GM11168 (cell line): ENCODE measurements at regions not wholly inside any gene's neighbourhood (a gene's known extent, or its start where the extent isn't known, plus 50 kb on each side); places are given as distances from the start of the nearest gene placed in this dataset.

Experiments
- in situ Hi-C: fragments of 300-500 bp; cut with MboI; formaldehyde crosslinking; loops from one replicate; pipeline ENCODE4 v1.12.0; 2022; ENCODE audit warnings: low sequenced_read_pairs; ENCODE audit not compliant: unreplicated experiment

DNA sequence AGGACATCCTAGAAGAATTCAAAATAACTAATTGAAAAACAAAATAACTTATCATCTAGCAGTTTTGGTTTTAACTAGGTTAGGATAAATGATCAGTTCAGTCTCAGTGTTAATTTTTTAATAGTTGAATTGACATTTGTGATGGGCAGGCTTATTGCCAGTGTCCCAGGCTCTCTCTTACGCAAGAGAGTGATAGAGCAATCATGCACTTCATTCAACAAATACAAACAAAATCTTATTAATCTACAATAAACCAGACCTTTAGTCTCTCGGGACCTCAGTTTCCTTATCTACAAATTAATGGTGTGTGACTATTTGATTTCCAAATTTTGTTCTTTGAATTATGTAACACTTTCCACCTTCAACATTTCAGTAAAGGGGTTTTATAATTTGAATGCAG, 385.9 kb upstream of the JAG1 start:
- in situ Hi-C loops = no loop called here

DNA sequence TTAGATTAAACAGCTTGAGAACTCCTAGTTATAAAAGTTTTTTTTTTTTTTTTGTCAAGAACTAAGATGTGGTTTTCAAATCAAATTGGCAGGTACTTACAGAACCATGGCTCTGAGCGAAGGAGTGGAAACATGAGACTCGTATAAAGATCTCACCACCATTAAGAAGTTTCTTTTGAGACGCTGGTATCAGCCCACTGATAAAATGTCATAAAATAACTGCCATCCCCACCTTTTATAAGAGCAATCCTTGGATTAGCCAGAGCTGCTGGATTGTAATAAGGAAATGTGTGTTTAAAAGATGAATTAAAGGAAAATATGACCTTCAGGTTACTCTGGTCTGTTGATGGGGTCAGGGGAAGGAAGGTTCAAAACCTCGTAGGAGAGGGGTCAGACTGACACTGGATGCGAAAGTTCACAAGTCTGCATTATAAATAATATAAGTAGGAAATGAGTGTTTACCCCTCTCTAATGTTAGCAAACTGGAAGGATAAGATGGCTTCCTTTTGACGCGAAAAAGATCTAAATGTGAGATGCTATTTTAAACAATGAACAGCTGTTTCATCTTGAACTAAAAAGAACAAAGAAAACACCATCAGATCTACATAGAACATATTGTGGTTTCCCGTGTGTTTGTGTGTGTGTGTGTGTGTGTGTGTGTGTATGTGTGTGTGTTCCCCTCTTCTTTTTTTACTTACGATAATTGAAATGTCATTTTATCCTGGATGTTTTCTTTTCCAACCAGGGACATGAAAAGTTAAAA, 386.8 kb upstream of the JAG1 start:
- in situ Hi-C loops = no loop called here

DNA sequence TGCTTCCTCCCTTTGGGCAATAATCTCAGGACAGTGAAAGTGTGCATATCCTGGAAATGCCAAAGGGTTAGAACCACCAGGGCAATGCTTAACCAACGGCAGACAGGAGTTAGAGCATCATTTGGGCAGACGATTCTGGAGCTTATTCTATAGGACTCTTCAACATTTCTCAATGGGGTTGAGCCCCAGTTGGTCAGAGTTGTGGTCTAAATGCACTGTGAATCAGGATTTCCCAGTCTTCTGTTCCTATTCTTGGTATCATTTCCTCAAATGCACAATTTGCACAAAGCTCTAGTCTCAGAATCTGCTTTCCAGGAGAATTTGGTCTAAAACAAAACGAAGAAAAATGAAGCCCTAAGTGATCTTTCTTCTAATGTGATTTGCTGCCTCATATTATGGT, 389.6 kb upstream of the JAG1 start:
- in situ Hi-C loops = no loop called here

DNA sequence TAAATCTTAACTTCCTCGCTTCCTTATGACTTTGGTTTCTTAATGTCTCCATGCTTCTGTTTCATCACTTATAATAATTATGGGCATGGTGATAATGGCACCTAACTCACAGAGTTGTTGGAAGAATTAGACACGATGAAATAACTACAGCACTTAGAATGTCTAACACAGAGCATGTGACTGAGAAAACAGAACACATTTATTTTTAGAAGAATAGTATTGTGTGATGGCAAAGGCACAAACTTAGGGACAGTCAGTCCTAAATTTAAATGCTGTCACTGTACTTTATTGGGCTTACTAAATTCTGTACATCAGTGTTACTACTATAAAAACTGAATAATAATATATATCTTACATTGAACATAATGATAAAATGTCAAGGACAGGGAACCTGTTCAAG, 391.1 kb upstream of the JAG1 start:
- in situ Hi-C loops = no loop called here

DNA sequence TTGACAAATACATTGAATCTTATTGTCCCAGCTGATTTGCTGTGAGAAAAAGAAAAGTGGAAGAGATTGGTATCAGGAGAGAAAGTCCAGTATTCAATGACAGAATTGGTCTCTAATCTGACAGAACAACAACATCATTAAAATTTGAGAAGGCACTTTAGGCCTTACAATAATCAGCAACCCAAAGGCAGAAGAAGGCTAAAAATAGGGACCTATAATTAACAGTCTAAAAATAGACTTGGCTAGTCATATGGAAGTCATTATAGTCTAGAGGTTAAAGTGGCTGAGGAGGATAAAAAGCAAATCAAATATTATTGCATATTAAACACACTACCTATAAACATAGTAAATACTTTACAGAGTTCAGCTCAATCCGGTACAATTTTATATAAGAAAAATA, 393.6 kb upstream of the JAG1 start:
- in situ Hi-C loops = no loop called here

DNA sequence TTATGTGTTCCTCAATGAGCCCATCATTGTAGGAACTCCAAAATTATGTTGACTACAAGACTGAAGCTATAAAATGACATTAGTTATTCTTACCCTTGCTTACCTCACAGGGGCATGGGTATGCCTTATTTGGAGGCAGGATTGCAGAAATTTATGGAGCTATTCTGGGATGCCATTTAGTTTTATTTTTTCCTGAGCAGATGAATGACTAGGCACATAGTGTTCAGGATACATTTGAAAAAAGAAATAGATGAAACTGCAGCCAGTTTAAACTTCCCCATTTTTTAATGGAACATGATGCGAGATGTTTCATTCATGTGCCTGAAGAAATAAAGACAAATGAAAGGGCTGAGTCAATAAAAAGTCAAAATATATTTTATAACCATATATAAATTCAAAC, 399.2 kb upstream of the JAG1 start:
- in situ Hi-C loops = no loop called here

DNA sequence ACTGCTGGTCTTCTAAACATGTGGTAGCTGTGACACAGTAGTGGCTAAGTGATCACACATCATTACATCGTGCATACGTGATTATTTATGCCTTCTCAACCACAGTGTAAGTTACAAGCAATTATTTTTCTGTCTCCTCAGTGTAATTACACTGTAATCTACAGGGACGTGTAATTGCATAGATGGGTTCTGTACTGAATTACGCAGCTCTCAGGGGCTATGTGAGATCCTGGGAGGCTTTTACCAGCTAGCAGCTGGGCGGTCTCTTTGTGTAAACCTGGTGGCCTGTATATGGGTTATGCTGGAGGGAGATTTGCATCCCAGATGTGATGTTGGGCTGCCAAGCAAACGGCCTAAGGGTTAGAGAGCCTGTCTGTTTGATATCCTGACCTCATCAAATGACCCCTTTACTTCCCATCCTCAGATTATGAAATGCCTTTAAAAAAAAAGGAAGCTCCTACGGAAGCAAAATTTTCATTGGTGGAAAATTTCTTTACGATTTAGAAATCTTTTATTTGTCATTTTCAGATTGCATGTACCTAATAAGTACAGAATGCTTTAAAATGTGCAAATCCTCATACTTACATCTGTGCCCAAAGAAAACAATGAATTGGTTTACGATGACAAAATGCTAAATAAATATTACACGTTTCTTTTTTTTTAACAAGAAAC, 402.8 kb upstream of the JAG1 start:
- in situ Hi-C loops = no loop called here

DNA sequence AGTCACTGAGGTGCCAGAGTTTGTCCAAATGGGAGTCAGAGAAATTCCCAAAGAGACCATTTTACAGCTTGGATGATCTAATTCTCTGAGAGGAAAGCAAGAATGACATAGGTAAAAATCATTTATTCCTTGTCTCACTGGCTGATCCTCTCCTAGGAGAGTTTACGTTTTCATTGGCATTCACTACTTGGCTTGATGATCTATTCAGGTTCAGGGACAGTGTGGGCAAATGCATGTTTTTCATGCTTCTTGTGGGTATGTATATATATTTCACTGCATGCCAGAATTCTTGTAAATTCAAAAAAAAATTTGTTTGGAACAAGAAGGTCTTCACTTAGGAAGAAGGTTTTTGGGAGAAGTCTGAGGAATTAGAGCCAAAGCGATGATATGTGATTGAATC, 403.4 kb upstream of the JAG1 start:
- in situ Hi-C loops = no loop called here

DNA sequence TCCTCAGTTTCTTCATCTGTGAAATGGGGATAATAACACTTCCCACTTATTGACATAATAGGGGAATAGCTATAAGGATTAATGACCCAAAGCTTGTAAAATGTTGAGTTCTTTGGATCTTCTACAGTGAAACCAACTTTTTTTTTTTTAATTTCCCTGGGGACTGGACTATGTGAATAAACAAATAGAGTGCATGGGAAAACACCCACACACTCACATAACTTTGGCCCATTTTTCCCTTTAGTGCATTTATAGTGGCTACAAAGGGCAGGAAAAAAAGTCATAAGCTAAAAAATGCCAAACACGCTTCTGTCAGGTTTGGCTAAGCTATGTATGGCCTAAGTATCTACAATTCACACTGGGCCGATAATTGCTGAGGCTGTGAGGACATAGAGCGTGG, 406.2 kb upstream of the JAG1 start:
- in situ Hi-C loops = no loop called here

DNA sequence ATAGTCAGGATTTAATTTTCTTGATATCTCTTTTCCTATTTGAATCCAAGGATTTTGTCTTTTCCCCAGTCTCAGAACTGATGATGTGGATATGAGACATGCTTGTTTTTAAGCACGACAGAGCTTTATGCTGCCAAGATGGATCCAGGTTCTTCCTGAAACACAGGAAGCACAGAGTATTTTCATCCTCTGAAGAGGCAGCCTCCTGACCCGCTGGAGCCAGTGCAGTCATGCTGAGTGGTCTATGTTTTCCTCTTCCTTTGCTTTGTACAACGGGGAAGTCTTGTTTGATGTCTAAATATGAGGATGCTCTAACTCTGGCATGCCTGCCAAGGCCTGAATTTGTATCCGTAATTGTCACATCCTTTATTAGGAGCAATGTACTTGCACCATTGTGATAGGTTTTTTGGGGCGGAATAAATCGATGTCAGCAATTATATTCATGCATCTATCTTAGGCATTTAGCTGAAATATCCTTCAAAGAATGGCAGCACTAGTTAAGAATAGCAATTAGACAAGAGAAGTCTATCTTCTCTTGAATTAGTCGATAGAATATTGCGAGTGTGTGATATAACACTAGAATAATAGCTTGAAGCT, 407.1 kb upstream of the JAG1 start:
- in situ Hi-C loops = no loop called here

DNA sequence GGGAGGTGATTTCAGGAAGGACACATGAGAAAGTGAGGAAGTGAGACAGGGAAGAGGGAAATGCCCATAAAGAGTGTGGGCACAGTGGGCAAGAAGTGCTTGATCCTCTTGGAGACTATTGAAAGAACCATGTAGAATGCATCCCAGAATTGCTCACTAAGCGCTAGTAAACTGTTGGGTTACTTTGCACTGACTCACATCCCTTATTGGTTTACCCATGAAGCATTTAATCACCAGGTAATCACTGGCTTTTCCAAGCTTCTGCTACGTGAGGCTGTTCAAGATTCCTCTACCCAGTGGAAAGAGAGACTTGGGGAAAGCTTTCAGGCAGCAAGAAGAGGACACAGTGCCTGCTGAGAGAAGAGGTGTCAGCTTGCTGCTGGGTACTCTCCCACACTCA, 410.0 kb upstream of the JAG1 start:
- in situ Hi-C loops = no loop called here

DNA sequence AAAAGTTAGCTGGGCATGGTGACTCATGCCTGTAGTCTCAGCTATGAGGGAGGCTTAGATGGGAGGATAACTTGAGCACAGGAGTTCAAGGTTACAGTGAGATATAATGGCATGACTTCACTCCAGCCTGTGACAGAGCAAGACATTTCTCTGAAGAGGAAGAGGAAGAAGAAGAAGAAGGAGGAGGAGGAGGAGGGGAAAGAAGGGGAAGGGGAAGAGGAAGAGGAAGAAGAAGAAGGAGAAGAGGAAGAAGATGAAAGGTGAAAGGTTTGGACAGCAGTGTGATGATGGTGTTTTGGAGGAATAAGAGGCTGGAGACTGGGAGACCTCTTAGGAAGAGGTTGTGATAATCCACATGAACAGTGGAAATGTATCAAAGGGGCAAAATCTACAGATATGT, 410.7 kb upstream of the JAG1 start:
- in situ Hi-C loops = no loop called here

DNA sequence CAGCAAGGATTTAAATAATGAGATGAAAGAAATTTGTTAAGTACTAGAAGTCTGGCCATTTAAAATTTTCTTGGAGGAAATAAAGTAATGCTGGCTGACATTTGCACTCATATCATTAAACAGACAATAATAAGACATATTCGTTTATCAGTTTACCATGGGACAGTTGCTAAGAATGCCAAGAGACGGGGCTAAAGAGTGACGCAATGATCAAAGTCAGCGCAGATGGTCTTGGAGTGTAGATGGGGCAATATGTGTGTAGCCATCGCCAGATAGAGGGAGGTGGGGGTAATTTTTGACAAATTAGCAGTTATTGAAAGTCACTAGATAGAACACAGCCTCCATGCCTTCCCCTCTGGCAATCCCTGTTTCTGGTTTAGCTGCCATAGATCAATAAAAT, 413.2 kb upstream of the JAG1 start:
- in situ Hi-C loops = no loop called here

DNA sequence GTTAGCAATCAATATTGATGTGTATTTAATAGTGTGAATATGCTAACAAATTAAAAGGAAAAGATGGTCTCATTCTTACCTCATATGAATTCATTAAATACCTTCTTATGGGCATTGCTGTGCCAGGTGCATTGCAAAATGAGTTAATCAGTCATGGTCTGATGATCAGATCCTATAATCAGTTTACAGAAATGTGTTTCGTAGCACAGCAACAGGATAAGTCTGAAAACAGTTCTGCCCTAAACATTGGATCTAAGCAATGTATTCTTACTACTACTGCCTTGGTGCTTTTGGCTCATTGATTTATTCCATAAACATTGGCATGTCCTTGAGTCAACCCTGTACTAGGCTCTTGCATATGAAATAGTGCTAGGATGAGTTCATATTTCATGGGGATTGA, 417.0 kb upstream of the JAG1 start:
- in situ Hi-C loops = no loop called here

DNA sequence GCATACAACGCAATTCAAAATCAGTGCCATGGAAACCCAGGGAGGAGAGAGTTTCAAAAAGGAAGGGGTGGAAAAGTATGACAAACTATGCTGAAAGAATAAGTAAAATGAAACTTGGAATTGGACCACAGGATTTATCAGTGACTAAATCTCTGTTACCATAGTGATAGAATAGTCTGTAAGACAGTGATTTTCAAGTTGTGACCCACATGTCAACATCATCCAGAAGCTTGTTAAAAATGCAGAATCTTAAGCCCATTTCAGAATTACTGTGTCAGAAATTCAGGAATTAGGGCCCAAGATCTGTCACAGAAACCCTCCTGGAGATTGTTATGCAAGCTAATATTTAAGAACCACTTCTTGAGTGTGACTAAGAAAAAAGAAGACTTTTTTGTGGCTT, 417.7 kb upstream of the JAG1 start:
- in situ Hi-C loops = no loop called here

DNA sequence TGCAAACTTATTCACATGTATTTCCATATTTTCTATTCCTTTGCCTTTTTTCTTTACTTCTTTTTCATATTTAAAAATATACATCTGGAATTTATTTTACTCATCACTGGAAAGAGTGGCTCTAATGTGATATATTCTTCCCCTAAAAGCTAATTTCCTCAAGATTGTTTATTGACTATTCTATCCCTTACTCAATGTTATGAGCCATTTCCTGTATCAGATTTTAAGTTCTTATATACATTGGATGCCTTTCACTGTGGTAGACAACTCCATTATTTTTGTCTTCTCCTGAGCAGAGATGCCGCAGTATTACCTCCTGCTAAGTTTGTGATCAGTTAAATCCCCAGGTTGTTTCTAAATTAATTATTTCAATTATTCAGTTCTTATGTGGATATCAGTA, 418.4 kb upstream of the JAG1 start:
- in situ Hi-C loops = no loop called here

DNA sequence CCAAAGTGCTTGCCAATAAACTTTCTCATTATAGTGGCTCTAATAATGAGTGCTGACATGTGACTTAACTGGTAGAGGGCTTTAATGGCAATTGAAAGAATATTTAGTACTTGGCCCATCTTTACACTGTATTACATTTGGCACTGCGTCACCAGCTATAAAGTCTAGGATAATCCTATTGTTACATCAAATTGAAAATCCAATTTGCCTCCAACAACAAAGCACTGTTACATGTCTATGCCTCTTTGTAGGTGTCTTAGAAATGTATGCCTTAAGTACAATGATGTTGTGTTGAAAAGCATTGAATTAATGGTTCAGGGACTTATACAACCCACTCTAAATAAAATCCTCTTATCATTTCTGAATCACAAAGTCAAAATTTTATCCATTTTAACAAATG, 420.4 kb upstream of the JAG1 start:
- in situ Hi-C loops = no loop called here

DNA sequence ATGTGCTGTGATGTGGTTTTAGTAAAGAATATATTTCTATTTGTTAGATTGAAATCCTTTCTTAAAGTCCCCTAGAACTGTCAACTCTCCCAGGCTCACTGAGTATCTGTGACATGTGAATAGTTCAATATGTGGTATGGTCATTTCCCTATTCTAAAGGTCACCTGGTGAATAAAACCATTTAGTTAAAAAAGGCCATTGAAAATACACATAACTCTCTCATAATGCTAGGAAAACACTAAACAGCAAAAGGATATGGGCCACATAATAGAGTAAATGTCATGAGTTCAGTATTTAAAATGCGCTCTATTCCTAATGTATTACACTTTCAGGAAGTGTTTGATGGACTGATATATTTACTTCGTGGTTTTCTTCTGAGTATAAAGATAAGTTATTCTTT, 420.9 kb upstream of the JAG1 start:
- in situ Hi-C loops = no loop called here

DNA sequence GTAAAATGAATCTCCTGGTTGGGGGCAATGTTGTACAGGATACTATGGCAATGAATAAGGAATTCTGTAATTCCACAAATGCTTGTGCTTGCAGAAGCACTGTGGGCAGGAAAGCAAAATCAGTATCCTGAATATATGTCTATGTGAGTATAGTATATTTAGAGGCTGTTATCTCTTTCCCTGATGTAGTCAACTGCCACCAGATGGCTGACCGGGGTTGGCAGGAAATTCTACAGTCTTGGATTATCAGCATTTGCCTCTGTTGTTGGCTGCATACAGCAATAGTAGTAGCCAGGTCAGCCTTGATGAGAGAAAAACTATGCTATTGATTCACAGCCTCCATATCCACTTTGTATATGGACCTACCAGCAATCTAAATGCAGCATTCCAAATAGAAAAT, 425.1 kb upstream of the JAG1 start:
- in situ Hi-C loops = no loop called here

DNA sequence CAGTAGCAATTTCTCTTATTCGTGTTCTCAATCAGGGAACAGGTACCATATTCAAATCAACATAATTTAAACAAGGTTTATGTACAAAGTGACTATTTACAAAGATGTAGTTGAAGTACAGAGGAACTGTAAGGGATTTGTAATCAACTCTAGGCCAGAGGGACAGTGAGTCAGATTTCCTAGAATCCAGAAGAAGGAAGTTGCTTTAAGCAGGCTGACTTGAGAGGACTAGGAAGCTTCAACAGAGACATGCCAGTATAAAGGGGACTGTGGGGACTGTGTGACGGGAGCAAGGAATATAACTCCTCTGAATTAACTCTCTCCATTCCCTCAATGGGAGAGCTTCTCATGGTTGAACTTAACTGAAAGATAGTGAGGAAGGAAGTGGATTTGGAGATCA, 427.4 kb upstream of the JAG1 start:
- in situ Hi-C loops = no loop called here

DNA sequence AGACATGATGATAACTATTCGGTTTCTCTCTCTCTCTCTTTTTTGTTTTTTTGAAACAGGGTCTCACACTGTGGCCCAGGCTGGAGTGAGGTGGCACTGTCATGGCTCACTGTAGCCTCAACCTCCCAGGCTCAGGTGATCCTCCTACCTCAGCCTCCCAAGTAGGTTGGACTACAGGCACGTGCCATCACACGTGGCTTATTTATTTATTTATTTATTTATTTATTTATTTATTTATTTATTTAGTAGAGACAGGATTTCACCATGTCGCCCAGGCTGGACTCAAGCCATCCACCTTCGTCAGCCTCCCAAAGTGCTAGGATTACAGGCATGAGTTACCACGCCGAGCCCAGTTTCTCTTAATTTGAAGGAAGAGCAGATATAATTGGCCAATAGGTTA, 427.9 kb upstream of the JAG1 start:
- in situ Hi-C loops = no loop called here

DNA sequence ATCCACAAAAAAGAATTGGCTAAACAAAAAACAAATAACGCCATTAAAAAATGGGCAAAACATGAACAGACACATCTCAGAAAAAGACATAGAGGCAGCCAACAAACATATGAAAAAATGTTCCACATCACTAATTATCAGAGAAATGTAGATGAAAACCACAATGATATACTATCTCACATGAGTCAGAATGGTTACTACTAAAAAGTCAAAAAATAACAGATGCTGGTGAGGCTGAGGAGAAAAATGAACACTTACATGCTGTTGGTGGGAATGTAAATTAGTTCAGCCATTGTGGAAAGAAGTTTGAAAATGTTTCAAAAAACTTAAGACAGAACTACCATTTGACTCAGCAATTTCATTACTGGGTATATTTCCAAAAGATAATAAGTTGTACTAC, 430.1 kb upstream of the JAG1 start:
- in situ Hi-C loops = no loop called here
